Uterus (tissue), 3 donors: ENCODE measurements at regions not wholly inside any gene's neighbourhood (a gene's known extent, or its start where the extent isn't known, plus 50 kb on each side); places are given as distances from the start of the nearest gene placed in this dataset.

Source experiments
- DNase-seq, 2 donors: peaks; one replicate each; pipeline ENCODE4 v3.0.0-alpha.2; 2019 to 2020
- H3K27ac ChIP-seq, 2 donors: fragments of 200-600 bp; sonication (generic); 1 replicate in 1 of 2; 2 replicates in 1 of 2; pipeline ENCODE4 v1.5.1; 2016 to 2018
- H3K27me3 ChIP-seq, 2 donors: fragments of 200-600 bp; sonication (generic); one replicate each; pipeline ENCODE4 v1.5.1; 2018 to 2019; ENCODE audit warnings: control low read depth in 1 of 2
- H3K36me3 ChIP-seq, 2 donors: fragments of 200-600 bp; sonication (generic); one replicate each; pipeline ENCODE4 v1.5.1; 2019; ENCODE audit warnings: control low read depth in 1 of 2
- H3K4me1 ChIP-seq, 2 donors: fragments of 200-600 bp; sonication (generic); one replicate each; pipeline ENCODE4 v1.5.1; 2018 to 2019; ENCODE audit warnings: control low read depth in 1 of 2
- H3K4me3 ChIP-seq, 2 donors: fragments of 200-600 bp; sonication (generic); 1 replicate in 1 of 2; 2 replicates in 1 of 2; pipeline ENCODE4 v1.5.1; 2018 to 2019; ENCODE audit warnings: mild to moderate bottlenecking in 1 of 2
- H3K9me3 ChIP-seq, 2 donors: fragments of 200-600 bp; sonication (generic); one replicate each; pipeline ENCODE4 v1.5.1; 2019; ENCODE audit warnings: control low read depth in 1 of 2
- POLR2A ChIP-seq, 2 donors: fragments of 450-650 bp; IDR thresholded peaks; one replicate each; pipeline ENCODE4 v1.6.1; 2016; ENCODE audit warnings: antibody characterized with exemption in 2 of 2, mild to moderate bottlenecking in 1 of 2, moderate library complexity in 1 of 2
- intact Hi-C: fragments of 100-400 bp; cut with DNase I; formaldehyde crosslinking; loops from one replicate; pipeline ENCODE4 v1.15.1; 2023; ENCODE audit warnings: low total_unique reads
- TF ChIP-seq, protein P1 (sequence below), 4 experiments: fragments of 200-600 bp in 2 of 4; fragments of 450-650 bp in 2 of 4; sonication (generic) in 2 of 4; IDR thresholded peaks; one replicate each; pipeline ENCODE4 v1.5.1; 2016 to 2019; ENCODE audit warnings: antibody characterized with exemption in 4 of 4, mild to moderate bottlenecking in 2 of 4, moderate library complexity in 1 of 4
- donor health status: DM: yes; HTN: yes; CAD: no.

DNA sequence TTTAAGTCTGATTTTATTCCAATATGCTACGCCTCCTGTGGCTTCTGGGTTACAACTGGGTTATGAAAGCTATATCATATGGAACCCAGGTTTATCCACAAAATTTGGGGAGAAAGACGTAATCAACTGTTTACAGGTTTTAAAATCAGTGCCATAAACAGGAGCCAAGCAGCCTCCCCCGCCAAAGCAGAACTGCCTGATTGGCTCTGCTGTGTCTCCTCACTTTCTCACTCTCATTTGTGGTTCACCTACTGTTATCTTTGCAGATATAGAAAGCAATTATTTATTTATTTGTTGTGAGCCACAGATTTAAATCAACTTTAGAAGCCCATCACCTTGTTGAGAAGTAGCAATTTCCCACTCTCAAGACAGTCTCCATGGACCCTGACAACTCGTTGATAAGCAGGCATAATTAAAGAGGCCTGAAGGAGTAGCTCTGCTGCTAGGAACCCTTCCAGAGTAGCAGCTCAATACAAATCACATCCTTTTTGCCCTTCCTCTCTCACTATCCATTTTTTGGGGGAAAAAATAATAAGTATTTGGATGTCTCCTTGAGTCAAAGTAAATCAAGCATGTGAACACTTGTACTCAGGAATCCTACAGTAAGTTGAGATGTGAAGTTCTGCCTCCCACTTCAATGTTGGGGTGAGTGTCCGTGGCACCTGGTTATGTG, 191.0 kb upstream of the CCDC150 start:
- intact Hi-C loops, result no loop called here
- Histone ChIP-seq H3K27me3 (no peaks in the 10 kb centered on the region), H3K4me1 (no peaks in the 10 kb centered on the region), H3K27ac (no peak overlapping the region), H3K36me3 (no peaks in the 10 kb centered on the region), H3K4me3 (no peak overlapping the region), H3K9me3 (no peaks in the 10 kb centered on the region)
- DNase-seq, result no peak
- no peak for TF ChIP-seq POLR2A (IDR thresholded peaks at IDR 0.05)
- TF ChIP-seq, protein P1, sequence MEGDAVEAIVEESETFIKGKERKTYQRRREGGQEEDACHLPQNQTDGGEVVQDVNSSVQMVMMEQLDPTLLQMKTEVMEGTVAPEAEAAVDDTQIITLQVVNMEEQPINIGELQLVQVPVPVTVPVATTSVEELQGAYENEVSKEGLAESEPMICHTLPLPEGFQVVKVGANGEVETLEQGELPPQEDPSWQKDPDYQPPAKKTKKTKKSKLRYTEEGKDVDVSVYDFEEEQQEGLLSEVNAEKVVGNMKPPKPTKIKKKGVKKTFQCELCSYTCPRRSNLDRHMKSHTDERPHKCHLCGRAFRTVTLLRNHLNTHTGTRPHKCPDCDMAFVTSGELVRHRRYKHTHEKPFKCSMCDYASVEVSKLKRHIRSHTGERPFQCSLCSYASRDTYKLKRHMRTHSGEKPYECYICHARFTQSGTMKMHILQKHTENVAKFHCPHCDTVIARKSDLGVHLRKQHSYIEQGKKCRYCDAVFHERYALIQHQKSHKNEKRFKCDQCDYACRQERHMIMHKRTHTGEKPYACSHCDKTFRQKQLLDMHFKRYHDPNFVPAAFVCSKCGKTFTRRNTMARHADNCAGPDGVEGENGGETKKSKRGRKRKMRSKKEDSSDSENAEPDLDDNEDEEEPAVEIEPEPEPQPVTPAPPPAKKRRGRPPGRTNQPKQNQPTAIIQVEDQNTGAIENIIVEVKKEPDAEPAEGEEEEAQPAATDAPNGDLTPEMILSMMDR (IDR thresholded peaks at IDR 0.05), result no peak

DNA sequence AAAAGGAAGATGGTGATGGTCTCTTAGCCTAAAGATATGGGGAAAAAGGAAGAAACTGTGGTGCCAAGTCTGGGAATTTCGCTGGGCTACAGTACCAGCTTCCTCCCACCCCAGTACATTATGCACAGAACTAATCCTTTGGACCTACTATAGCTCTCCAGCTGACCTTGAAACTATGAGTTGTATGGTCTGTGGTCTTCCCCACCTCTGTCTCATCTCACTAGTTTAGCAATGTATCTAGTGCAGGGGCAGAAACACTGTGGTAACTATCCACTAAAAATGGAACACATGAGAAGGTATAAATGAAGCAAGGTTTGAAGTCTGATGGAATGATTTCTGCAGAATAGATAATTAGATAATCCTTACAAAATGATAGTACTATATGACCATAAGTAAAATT, 190.4 kb upstream of the CCDC150 start:
- Histone ChIP-seq H3K9me3 (no peaks in the 10 kb centered on the region), H3K27ac (no peak overlapping the region), H3K4me3 (no peak overlapping the region), H3K36me3 (no peaks in the 10 kb centered on the region), H3K27me3 (no peaks in the 10 kb centered on the region), H3K4me1 (no peaks in the 10 kb centered on the region)
- no peak for TF ChIP-seq POLR2A (IDR thresholded peaks at IDR 0.05)
- TF ChIP-seq, protein P1 (IDR thresholded peaks at IDR 0.05), result no peak
- no peak for DNase-seq
- intact Hi-C loops, result no loop called here

DNA sequence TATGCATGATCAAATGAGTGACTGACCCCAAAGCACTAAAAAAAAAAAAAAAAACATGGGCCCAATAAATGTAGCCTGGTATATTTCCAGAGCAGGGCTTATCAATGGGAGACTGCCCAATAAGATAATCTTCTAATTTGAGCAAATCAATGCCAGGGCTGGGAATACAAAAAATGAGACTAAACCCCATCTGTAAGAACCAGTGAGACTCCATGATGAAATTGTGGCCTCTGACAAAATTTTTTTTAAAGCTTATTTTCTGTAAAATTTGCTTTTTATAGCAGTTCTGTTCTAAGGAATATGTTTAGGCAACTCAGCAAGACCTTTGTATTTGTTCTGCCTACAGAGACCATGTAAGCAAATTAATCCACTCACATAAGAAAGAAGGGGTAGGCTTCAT, 186.8 kb upstream of the CCDC150 start:
- TF ChIP-seq, protein P1 (IDR thresholded peaks at IDR 0.05), result no peak
- TF ChIP-seq POLR2A (IDR thresholded peaks at IDR 0.05), result no peak
- intact Hi-C loops, result no loop called here
- Histone ChIP-seq H3K4me3 (no peak overlapping the region), H3K36me3 (no peaks in the 10 kb centered on the region), H3K27ac (no peak overlapping the region), H3K27me3 (no peaks in the 10 kb centered on the region), H3K4me1 (no peaks in the 10 kb centered on the region), H3K9me3 (no peaks in the 10 kb centered on the region)
- DNase-seq, result no peak

DNA sequence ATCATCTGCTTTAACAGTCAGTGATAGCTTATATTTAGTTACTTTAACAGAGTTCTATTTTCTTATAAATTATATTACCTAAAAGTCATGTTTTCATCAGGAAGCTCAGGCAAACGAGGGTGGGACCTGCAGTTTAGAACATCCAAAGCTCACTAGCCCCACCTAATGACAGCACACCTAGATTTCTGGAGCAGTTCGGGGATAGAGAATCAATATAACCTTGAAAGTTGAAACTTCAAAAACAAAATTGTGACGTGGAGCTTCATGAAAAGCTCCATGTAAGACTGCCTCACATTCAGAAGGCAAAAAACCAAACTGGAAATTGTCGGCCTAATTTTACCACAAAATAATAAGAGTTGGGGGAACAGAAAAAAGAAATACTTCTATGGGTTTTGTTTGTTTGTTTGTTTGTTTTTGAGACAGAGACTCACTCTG, 185.9 kb upstream of the CCDC150 start:
- peak in 1 of 2 donors; percentile 19 for DNase-seq
- Histone ChIP-seq H3K36me3 (no peaks in the 10 kb centered on the region), H3K27ac (no peak overlapping the region), H3K27me3 (no peaks in the 10 kb centered on the region), H3K4me1 (no peaks in the 10 kb centered on the region), H3K9me3 (no peaks in the 10 kb centered on the region), H3K4me3 (no peak overlapping the region)
- intact Hi-C loops, result no loop called here
- no peak for TF ChIP-seq POLR2A (IDR thresholded peaks at IDR 0.05)
- TF ChIP-seq, protein P1 (IDR thresholded peaks at IDR 0.05), result peak; percentile 34 to 52 (median 36)

DNA sequence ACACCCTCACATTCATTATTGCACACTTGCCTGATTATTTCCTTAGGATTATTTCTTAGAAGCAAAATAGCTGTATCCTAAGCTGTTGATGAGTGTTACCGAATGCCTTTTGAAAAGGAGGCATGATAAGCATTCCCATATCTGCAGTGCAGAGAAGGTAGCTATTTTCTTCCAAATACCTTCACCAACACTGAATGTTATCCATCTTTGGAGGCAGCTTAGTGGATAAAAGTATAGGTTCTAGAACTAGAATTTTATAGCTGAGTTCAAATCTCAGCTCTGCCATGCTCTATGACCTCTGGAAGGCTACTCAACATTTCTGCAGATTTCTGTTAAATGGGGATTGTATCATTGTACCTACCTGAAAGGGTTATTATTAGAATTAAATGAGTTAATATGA, 185.0 kb upstream of the CCDC150 start:
- Histone ChIP-seq H3K36me3 (no peaks in the 10 kb centered on the region), H3K4me1 (no peaks in the 10 kb centered on the region), H3K27me3 (no peaks in the 10 kb centered on the region), H3K4me3 (no peak overlapping the region), H3K27ac (no peak overlapping the region), H3K9me3 (no peaks in the 10 kb centered on the region)
- DNase-seq, result no peak
- no peak for TF ChIP-seq POLR2A (IDR thresholded peaks at IDR 0.05)
- TF ChIP-seq, protein P1 (IDR thresholded peaks at IDR 0.05), result no peak
- intact Hi-C loops, result no loop called here
